Neural progenitor cell (in vitro differentiated cells): ENCODE measurements at regions not wholly inside any gene's neighbourhood (a gene's known extent, or its start where the extent isn't known, plus 50 kb on each side); places are given as distances from the start of the nearest gene placed in this dataset.

Source experiments
- CTCF ChIP-seq: fragments of 200-600 bp; sonication (generic); IDR thresholded peaks from 2 replicates; pipeline ENCODE4 v1.5.1; 2017; ENCODE audit warnings: antibody characterized with exemption, mild to moderate bottlenecking
- EZH2 ChIP-seq: fragments of 200-600 bp; sonication (generic); IDR thresholded peaks from 2 replicates; pipeline ENCODE4 v1.6.1; 2017; ENCODE audit warnings: antibody characterized with exemption, mild to moderate bottlenecking, moderate library complexity

GRCh38 chr3:124257336-124257864 is 265.5 kb upstream of the ROPN1 start:
- TF ChIP-seq CTCF (no peak), EZH2 (no peak)
